ENCODE measurements at regions not wholly inside any gene's neighbourhood (a gene's known extent, or its start where the extent isn't known, plus 50 kb on each side); places are given as distances from the start of the nearest gene placed in this dataset.
A peak's percentile ranks its signal among the peaks of the same experiment; 100 is the strongest.

GRCh38 chr18:77482190-77483085 is 232.8 kb downstream of the GALR1 start:
- intact Hi-C loops (cut with DNase I): no loop called here
- ATAC-seq (no peak), DNase-seq (no peak)

DNA sequence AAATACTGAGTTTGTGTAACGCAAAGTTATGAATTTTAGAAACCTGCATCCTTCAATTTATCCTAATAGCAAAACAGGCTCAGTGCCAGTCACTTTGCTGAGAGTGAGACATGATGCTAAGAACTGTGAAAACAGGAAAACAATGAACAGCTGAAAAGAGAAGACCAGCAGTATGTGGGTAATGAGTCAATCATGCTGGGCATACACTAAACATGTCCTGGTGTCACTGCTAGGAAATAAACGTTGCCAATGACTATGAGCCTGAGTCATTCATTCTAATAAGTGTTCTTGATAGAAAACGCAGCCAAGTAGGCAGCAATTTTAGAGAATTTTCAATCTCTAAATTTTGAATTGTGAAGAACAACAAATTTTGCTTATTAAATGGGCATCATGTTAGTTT is 237.3 kb downstream of the GALR1 start:
- DNase-seq (no peak), ATAC-seq (no peak)
- intact Hi-C loops (cut with DNase I): no loop called here

DNA sequence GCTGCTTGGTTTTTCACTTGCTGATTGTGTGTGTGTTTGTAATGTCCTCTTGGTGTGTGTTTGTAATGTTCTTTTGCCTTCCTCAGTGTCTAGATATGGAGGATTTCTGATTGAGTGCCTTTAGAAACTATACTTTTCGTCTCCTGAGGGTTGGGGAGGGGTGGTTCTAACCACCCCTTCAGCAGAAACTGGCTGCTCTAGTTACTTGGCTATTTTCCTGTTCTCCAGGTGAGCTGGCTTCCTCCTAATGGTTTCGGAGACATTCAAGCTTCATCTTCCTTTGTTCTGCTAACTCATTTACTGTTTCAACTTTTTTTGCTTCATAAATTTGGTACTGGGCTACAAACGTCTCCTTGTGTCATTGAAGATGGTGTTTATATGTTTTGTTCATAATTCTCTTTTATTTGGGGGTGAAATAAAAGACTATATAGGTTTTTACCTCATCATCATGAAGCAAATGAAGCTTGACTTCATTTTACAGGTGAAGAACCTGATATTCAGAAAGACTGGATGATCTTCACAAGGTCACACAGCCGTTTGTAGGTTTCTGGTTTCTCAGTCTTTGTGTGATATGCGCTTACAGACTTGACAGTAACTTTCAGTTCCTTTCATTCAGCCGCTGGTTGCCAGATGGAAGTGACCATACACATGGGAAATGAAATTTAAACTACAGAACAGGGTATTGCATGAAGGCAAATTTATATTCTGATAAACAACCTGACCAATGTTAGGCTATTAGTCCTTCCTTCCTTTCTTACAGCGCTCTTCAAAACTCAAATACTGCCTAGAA is 238.5 kb downstream of the GALR1 start:
- no peak for DNase-seq
- ATAC-seq: no peak
- intact Hi-C loops (cut with DNase I): no loop called here

DNA sequence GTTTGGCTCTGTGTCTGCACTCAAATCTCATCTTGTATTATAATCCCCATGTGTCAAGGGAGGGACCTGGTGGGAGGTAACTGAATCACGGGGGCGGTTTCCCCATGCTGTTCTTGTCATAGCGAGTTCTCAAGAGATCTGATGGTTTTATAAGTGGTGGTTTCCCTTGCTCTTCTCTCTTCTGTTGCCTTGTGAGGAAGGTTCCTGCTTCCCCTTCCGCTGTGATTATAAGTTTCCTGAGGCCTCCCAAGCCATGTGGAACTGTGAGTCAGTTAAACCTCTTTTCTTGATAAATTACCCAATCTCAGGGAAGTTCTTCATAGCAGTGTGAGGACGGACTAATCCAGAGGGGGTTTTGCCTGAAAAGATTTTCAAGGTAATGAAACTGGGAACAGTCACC is 245.4 kb downstream of the GALR1 start:
- ATAC-seq (no peak), DNase-seq (no peak)
- intact Hi-C loops (cut with DNase I): no loop called here

DNA sequence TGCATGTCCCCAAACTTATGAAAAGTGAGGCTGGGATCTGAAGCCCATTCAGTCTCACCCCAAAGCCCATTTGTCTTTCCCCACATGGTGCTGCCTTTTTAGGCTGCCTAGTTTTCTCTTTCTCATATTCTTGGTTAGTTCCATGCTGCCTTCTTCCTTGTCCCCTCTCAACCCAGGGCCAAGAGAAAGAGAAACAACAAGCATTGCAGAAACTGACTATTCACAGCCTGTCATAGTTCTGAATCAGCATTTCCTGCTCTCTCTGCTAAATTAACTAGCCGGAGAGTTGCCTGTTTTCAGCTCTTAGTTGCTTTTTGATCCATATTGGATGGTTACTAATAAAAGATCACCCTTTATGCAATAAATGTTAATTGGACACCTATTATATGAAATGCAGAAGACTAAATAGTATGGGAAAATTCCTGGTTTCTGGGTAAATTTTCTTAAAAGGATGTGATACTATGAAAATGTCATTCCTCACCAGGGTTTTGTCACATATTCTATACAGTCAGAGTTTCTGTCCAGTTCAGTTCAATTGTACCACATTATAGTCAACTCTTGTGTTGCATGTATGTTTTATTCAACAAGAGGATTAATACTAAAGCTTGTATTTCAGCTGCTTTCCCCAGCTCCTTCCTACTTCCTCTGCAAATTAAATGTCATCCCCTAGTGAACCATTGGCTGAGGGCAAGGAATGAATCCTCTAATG is 246.5 kb downstream of the GALR1 start:
- ATAC-seq (no peak), DNase-seq (no peak)
- intact Hi-C loops (cut with DNase I): no loop called here

- ATAC-seq (no peak), DNase-seq (no peak)
- intact Hi-C loops (cut with DNase I): no loop called here
These were observed 251.6 kb downstream of the GALR1 start for GRCh38 chr18:77501266-77501665.

DNA sequence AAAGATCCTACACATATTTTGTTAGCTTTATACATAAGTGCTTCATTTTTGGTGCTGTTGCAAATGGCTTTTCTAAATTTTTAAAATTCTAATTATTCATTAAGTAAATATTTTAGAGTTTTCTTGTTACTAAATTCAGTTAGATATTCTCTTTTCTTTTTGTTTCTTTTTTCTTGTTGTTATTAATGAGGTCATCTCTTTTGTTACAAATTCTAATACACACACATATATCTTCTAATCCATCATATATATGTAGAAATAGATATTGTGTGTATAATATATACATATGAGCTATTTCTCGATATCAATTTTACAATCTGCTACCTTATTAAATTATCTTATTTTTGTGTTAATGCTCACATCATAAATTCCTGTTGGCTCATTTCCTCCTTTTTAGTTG is 255.9 kb downstream of the GALR1 start:
- no peak for DNase-seq
- intact Hi-C loops (cut with DNase I): no loop called here
- no peak for ATAC-seq

DNA sequence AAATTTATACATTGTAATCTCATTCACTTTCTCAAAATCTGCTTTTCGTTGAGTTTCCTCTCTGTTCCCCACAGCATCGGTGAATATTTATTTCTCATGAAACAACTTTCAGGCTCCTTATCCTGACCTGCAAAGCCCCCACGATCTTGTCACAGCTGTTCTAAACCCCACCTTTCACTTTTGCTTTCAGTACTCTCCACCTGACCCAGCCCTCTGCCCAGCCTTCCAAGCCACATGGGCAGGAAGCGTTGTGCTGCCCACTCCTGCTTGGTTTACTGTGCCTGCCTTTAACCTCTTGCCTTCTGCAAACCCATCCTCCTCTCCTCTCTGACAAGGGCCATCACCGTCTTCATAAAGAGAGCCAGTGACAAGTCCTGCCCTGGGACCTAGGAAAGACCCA is 262.5 kb downstream of the GALR1 start:
- DNase-seq: no peak
- intact Hi-C loops (cut with DNase I): no loop called here
- ATAC-seq: no peak

GRCh38 chr18:77517901-77518300 is 268.3 kb downstream of the GALR1 start:
- intact Hi-C loops (cut with DNase I): no loop called here
- ATAC-seq (no peak), DNase-seq (no peak)

DNA sequence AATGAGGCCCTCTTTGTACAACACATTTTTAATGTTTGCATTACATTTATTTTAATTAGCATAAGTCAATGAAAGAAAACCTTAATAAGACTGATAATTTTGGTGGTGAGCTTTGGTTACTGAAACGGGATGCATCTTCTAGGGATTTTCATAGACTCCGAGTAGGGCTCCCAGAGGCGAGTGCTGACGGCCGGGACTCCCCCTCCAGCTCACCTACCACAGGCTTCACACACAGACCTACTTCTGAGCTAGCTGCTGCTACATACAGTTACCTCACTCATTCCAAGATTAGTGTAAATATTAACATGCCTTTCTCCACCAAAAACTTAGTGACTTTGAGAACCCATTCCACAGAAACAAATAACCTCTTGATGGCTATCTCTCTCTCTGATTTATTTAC is 271.1 kb downstream of the GALR1 start:
- intact Hi-C loops (cut with DNase I): no loop called here
- ATAC-seq: no peak
- DNase-seq: no peak

- intact Hi-C loops (cut with DNase I): no loop called here
- ATAC-seq: peak in 1 of 2 donors; percentile 85
- DNase-seq: no peak
These were observed 272.5 kb downstream of the GALR1 start for GRCh38 chr18:77522051-77522675.

DNA sequence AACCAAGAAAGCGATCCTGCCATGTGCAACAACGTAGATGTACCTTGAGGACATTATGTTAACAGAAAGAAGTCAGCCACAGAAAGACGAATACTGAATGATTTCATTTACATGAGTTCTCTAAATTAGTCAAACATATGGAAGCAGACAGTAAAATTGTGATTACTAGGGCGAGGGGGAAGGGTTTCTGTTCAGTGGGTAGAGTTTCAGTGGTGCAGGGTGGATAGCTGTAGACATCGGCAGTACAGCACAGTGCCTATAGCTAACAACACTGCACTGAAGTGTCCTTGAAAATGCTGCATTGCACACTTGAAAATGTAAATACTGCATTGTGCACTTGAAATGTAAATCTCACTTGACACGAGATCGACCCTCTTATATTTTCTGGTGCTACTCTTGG is 275.3 kb downstream of the GALR1 start:
- intact Hi-C loops (cut with DNase I): no loop called here
- no peak for DNase-seq
- no peak for ATAC-seq

DNA sequence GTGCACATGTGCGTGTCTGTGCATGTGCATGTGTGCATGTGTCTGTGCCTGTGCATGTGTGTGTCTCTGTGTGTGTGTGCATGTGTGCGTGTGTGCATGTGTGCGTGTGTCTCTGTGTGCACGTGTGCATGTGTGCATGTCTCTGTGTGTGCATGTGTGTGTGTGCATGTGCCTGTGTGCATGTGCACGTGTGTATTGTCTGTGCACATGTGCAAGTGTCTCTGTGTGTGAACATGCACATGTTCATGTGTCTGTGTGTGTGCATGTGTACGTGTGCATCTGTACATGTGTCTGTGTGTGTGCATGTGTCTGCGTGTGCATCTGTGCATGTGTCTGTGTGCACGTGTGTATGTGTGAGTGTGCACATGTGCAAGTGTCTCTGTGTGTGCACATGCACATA is 277.3 kb downstream of the GALR1 start:
- DNase-seq: no peak
- no peak for ATAC-seq
- intact Hi-C loops (cut with DNase I): no loop called here

- ATAC-seq: no peak
- no peak for DNase-seq
- intact Hi-C loops (cut with DNase I): no loop called here
These were observed 279.2 kb downstream of the GALR1 start for GRCh38 chr18:77528872-77529271.

DNA sequence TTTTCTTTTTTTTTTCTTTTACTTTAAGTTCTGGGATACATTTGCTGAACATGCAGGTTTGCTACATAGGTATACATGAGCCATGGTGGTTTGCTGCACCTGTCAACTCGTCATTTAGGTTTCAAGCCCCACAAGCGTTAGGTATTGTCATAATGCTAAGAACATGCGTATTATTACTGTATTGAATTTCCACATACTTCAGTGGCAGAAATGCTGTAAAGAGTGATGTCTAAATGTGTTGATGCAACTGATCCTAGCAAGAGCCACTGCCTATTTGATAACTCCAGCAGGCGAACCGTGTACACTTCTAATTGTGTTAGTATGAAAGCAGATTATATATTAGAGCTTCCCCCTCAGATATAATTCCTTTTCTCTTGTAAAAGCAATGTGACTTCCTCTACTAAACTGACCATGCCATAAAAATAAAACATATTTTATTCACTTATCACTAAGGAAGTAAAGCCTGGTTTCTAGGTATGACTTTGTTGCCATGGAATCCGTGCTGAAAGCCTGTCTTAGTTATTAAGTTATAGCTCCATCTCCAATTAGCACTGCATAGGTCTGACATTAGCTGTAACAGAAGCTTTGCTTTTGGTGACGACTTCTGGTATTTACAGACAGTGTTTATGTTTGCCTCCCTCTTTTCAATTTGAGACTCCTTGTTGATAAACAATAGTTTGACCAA is 280.0 kb downstream of the GALR1 start:
- DNase-seq (no peak), ATAC-seq (no peak)
- intact Hi-C loops (cut with DNase I): no loop called here

GRCh38 chr18:77530732-77531131 is 281.1 kb downstream of the GALR1 start:
- intact Hi-C loops (cut with DNase I): no loop called here
- no peak for DNase-seq

GRCh38 chr18:77539860-77540259 is 290.2 kb downstream of the GALR1 start:
- no peak for ATAC-seq
- intact Hi-C loops (cut with DNase I): no loop called here

More at GRCh38 chr18:77530732-77531131, 281.1 kb downstream of the GALR1 start:
- ATAC-seq: no peak

DNA sequence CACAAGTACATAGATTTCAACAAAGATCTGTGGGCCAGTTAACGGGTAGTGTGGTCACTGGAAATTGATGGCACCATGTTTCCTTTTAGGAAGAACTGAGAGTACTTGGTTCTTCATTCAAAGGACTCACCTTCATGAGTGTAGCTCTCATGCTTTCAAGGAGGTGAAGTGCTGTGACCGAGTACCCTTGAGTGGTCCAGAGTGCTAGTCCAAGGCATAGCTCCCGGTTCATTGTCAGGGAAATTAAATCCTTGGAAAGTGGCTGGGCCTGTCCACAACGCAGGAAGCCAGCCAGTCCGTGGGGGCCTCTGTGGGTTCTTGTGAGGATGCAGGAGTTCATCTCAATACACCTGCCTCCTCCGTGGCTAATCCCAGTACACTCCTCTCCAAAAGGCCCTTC is 295.1 kb downstream of the GALR1 start:
- intact Hi-C loops (cut with DNase I): no loop called here
- DNase-seq (no peak), ATAC-seq (no peak)

More at GRCh38 chr18:77539860-77540259, 290.2 kb downstream of the GALR1 start:
- DNase-seq: no peak

GRCh38 chr18:77547757-77548156 is 298.1 kb downstream of the GALR1 start:
- ATAC-seq: peak in 1 of 2 donors; percentile 87
- DNase-seq: peak; percentile 23
- intact Hi-C loops (cut with DNase I): no loop called here
